Parathyroid adenoma (tissue), 2 donors: ENCODE measurements at regions not wholly inside any gene's neighbourhood (a gene's known extent, or its start where the extent isn't known, plus 50 kb on each side); places are given as distances from the start of the nearest gene placed in this dataset.

ENCODE experiments used
- H2AFZ ChIP-seq: fragments of 300-600 bp; sonication (generic); one replicate; pipeline ENCODE4 v1.7.0; 2017; ENCODE audit warnings: antibody characterized with exemption, mild to moderate bottlenecking
- H3K27ac ChIP-seq: fragments of 300-600 bp; sonication (generic); one replicate; pipeline ENCODE4 v1.7.0; 2017
- H3K27me3 ChIP-seq: fragments of 300-600 bp; sonication (generic); one replicate; pipeline ENCODE4 v1.7.0; 2017; ENCODE audit warnings: low read length; ENCODE audit not compliant: control insufficient read depth, insufficient read depth
- H3K36me3 ChIP-seq: fragments of 300-600 bp; sonication (generic); one replicate; pipeline ENCODE4 v1.7.0; 2017; ENCODE audit warnings: low read length; ENCODE audit not compliant: control insufficient read depth, insufficient read depth
- H3K4me1 ChIP-seq: fragments of 300-600 bp; sonication (generic); one replicate; pipeline ENCODE4 v1.7.0; 2017; ENCODE audit warnings: control low read depth
- H3K4me2 ChIP-seq: fragments of 300-600 bp; sonication (generic); one replicate; pipeline ENCODE4 v1.7.0; 2017; ENCODE audit warnings: low read length
- H3K4me3 ChIP-seq: fragments of 300-600 bp; sonication (generic); one replicate; pipeline ENCODE4 v1.7.0; 2017; ENCODE audit warnings: low read depth, low read length
- H3K79me2 ChIP-seq: fragments of 300-600 bp; sonication (generic); one replicate; pipeline ENCODE4 v1.7.0; 2017; ENCODE audit warnings: control low read depth
- H3K9ac ChIP-seq: fragments of 300-600 bp; sonication (generic); one replicate; pipeline ENCODE4 v1.7.0; 2017; ENCODE audit warnings: mild to moderate bottlenecking
- H3K9me3 ChIP-seq: fragments of 300-600 bp; sonication (generic); one replicate; pipeline ENCODE4 v1.7.0; 2017; ENCODE audit warnings: low read length; ENCODE audit not compliant: control insufficient read depth
- TF ChIP-seq, protein P1 (sequence below): fragments of 300-600 bp; sonication (generic); IDR thresholded peaks from one replicate; pipeline ENCODE4 v1.7.0; 2017; ENCODE audit warnings: antibody characterized with exemption, mild to moderate bottlenecking
- donor health status: primary hyperparathyroidism.

DNA sequence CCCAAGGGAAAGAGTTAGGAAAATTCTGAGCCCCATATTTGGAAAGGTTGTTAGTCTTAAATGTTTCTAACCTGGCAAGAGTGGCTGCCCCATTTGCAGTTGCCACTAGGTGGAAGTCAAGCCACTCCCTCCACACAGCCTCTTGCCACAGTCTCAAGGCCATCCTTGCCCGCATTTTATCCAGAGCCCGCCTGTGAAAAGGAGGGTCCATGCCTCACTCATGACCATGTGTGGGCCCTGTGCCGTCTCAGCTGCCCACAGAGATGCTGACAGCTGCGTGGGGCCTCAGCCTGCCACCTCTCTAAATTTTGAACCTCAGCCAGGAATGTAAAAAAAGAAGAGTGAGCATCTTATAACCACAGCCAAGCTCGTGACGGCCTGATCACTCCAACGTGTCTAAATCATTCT lies 201.5 kb upstream of the FAM241A start:
- no peaks in the 10 kb centered on the region for H3K36me3 ChIP-seq

DNA sequence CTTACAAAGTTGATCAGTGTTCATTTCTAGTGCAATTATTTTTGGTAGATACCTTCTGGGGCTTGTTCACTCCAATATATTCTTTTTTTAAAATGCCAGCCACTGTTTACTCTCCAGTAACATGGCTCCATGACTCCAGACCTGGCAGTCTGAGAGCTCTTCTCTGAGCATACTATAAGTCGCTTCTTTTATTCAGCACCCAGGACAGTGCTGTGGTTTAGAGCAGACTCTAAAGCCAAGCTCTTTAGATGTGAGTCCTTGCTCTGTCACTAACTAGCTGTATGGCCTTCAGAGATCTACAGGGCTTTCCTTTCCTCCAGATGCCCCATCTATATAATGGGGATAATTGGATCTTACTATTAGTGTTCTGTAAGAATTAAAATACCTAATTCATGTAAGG lies 200.2 kb upstream of the FAM241A start:
- Histone ChIP-seq H3K36me3 (no peaks in the 10 kb centered on the region), H3K4me2 (no peak overlapping the region), H2AFZ (no peak overlapping the region), H3K9ac (no peak overlapping the region), H3K27ac (no peak overlapping the region), H3K4me1 (no peaks in the 10 kb centered on the region), H3K9me3 (no peaks in the 10 kb centered on the region), H3K4me3 (no peak overlapping the region), H3K79me2 (no peaks in the 10 kb centered on the region), H3K27me3 (no peaks in the 10 kb centered on the region)
- TF ChIP-seq, protein P1, sequence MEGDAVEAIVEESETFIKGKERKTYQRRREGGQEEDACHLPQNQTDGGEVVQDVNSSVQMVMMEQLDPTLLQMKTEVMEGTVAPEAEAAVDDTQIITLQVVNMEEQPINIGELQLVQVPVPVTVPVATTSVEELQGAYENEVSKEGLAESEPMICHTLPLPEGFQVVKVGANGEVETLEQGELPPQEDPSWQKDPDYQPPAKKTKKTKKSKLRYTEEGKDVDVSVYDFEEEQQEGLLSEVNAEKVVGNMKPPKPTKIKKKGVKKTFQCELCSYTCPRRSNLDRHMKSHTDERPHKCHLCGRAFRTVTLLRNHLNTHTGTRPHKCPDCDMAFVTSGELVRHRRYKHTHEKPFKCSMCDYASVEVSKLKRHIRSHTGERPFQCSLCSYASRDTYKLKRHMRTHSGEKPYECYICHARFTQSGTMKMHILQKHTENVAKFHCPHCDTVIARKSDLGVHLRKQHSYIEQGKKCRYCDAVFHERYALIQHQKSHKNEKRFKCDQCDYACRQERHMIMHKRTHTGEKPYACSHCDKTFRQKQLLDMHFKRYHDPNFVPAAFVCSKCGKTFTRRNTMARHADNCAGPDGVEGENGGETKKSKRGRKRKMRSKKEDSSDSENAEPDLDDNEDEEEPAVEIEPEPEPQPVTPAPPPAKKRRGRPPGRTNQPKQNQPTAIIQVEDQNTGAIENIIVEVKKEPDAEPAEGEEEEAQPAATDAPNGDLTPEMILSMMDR, result no peak

More for the DNA sequence above, 201.5 kb upstream of the FAM241A start:
- no peaks in the 10 kb centered on the region for H3K79me2 ChIP-seq
- H3K4me3 ChIP-seq, result no peak overlapping the region
- H3K9ac ChIP-seq, result no peak overlapping the region
- no peak overlapping the region for H3K4me2 ChIP-seq
- TF ChIP-seq, protein P1, result no peak
- H3K4me1 ChIP-seq, result no peaks in the 10 kb centered on the region
- no peak overlapping the region for H2AFZ ChIP-seq
- H3K27me3 ChIP-seq, result no peaks in the 10 kb centered on the region
- H3K27ac ChIP-seq, result no peak overlapping the region
- no peaks in the 10 kb centered on the region for H3K9me3 ChIP-seq

DNA sequence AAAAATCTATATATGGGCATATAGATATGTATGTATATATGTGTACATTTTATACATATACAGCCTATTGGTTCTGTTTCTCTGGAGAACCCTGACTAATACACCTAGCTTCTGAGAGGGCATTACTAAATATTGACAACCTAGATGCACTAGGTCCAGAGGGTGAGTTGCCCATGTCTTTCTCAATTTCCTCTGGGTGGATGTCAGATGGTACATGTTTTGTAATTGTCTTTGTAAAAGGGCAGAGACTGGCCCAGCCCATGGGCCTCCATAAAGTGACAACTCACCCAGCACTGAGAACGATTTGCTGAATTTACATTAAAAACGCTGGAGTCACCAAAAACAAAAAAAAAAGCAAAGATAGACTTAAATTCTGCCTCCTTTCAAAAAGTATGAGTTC lies 198.5 kb upstream of the FAM241A start:
- no peak overlapping the region for H3K4me3 ChIP-seq
- no peak overlapping the region for H3K4me2 ChIP-seq
- H3K27me3 ChIP-seq, result no peaks in the 10 kb centered on the region
- H3K9ac ChIP-seq, result no peak overlapping the region
- no peaks in the 10 kb centered on the region for H3K36me3 ChIP-seq
- no peaks in the 10 kb centered on the region for H3K9me3 ChIP-seq
- H3K27ac ChIP-seq, result no peak overlapping the region
- no peaks in the 10 kb centered on the region for H3K4me1 ChIP-seq
- no peak overlapping the region for H2AFZ ChIP-seq
- no peaks in the 10 kb centered on the region for H3K79me2 ChIP-seq
- TF ChIP-seq, protein P1, result no peak

DNA sequence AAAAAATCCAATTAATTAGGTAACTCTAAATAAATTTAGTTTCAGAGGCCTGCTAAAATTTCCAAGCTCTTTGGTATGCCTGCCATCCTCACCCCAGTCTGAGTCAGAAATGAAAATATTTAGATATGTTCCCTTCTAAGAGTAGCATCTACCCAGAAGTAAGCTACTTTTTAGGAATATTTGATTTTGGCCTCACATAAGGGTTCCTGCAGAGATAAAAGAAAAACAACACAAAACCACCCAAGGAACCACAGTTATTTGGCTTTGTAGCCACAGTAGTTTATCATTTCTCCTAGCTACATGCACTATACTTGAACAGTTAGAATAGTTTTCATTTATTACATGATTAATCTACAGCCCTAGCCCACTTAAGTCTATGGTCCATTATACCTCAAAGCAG lies 192.6 kb upstream of the FAM241A start:
- Histone ChIP-seq H3K79me2 (no peaks in the 10 kb centered on the region), H3K4me1 (no peaks in the 10 kb centered on the region), H3K4me2 (no peak overlapping the region), H2AFZ (no peak overlapping the region), H3K27ac (no peak overlapping the region), H3K9me3 (no peaks in the 10 kb centered on the region), H3K4me3 (no peak overlapping the region), H3K9ac (no peak overlapping the region), H3K27me3 (no peaks in the 10 kb centered on the region), H3K36me3 (no peaks in the 10 kb centered on the region)
- TF ChIP-seq, protein P1, result no peak

DNA sequence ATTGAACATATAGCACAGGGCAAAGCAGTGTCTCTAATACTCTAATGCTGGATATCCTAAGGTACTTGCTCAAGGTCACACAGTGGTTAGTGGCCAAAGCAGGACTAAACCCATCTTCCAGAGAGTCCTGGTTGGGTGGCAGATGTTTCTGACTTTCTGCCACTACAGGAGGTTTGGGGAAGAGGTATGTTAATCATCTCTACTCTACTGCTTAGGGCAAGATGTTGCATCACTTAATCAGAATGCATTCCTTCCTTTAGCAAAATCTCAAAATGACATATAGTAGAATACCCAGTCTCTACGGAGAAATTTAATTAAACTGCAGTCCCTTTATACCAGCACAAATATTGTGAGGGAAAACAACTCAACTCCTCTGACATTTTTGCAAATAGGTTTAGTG lies 190.7 kb upstream of the FAM241A start:
- no peaks in the 10 kb centered on the region for H3K9me3 ChIP-seq
- no peak overlapping the region for H3K4me2 ChIP-seq
- H3K27me3 ChIP-seq, result no peaks in the 10 kb centered on the region
- H3K9ac ChIP-seq, result no peak overlapping the region
- H3K36me3 ChIP-seq, result no peaks in the 10 kb centered on the region
- TF ChIP-seq, protein P1, result no peak
- H3K27ac ChIP-seq, result no peak overlapping the region
- H3K4me3 ChIP-seq, result no peak overlapping the region
- H3K79me2 ChIP-seq, result no peaks in the 10 kb centered on the region
- H2AFZ ChIP-seq, result no peak overlapping the region
- no peaks in the 10 kb centered on the region for H3K4me1 ChIP-seq
